ENCODE measurements at regions not wholly inside any gene's neighbourhood (a gene's known extent, or its start where the extent isn't known, plus 50 kb on each side); places are given as distances from the start of the nearest gene placed in this dataset.
A peak's percentile ranks its signal among the peaks of the same experiment; 100 is the strongest.

GRCh38 chr12:92055877-92056276 lies 89.8 kb downstream of the BTG1 start:
- Histone ChIP-seq H3K4me1 (replicated peaks; ENCODE audit: insufficient read depth) (peaks cover 15% of the 10 kb centered on the region), H3K79me2 (ENCODE audit: low read depth) (no peaks in the 10 kb centered on the region), H3K9me2 (ENCODE audit: insufficient read depth) (no peaks in the 10 kb centered on the region), H2AFZ (no peak overlapping the region), H4K20me1 (ENCODE audit: insufficient read depth) (no peaks in the 10 kb centered on the region), H3F3A (ENCODE audit: insufficient read depth, low read depth) (peaks cover 5% of the 10 kb centered on the region), H3K4me2 (peak overlapping the region; percentile 64), H3K27me3 (ENCODE audit: insufficient read depth, low read depth) (no peaks in the 10 kb centered on the region), H3K36me3 (ENCODE audit: low read depth) (no peaks in the 10 kb centered on the region), H3K9me3 (ENCODE audit: insufficient read depth, low read depth) (no peaks in the 10 kb centered on the region), H3K27ac (peak overlapping the region; percentile 64), H3K4me3 (0 out of 2 replicates have a peak overlapping the region, but pooled peaks have one; percentile 12)
- intact Hi-C loops (cut with micrococcal nuclease; ENCODE audit: unreplicated experiment) = no loop called here
- CTCF ChIA-PET = no interaction called here
- no peak for TF ChIP-seq EZH2 (IDR thresholded peaks at IDR 0.05; ENCODE audit: low read depth)
- no peak for TF ChIP-seq CTCF (conservative IDR thresholded peaks at IDR 0.05)
- BruUV-seq (replicated peaks) = no TSS peak
- peak; percentile 35 to 83 for DNase-seq
- POLR2A ChIA-PET (ENCODE audit: unreplicated experiment) = interaction anchor here (0.5 kb wide), 1 partner anchor 643 kb away, joined by 6 read pairs; no protein-coding TSS in a partner anchor

- H4K20me1 ChIP-seq (ENCODE audit: insufficient read depth) = no peaks in the 10 kb centered on the region
- no peak overlapping the region for H3K4me3 ChIP-seq
- TF ChIP-seq EZH2 (IDR thresholded peaks at IDR 0.05; ENCODE audit: low read depth) = no peak
- TF ChIP-seq CTCF (conservative IDR thresholded peaks at IDR 0.05) = no peak
- H3K27me3 ChIP-seq (ENCODE audit: insufficient read depth, low read depth) = no peaks in the 10 kb centered on the region
- H3K36me3 ChIP-seq (ENCODE audit: low read depth) = no peaks in the 10 kb centered on the region
- ChIA-PET POLR2A (ENCODE audit: unreplicated experiment) (no interaction called here), CTCF (no interaction called here)
- BruUV-seq (replicated peaks) = no TSS peak
- H3K4me2 ChIP-seq = no peak overlapping the region
- no peaks in the 10 kb centered on the region for H3K9me3 ChIP-seq (ENCODE audit: insufficient read depth, low read depth)
- H3K27ac ChIP-seq = no peak overlapping the region
- H3F3A ChIP-seq (ENCODE audit: insufficient read depth, low read depth) = peaks cover 5% of the 10 kb centered on the region
- H2AFZ ChIP-seq = no peak overlapping the region
- H3K79me2 ChIP-seq (ENCODE audit: low read depth) = no peaks in the 10 kb centered on the region
- intact Hi-C loops (cut with micrococcal nuclease; ENCODE audit: unreplicated experiment) = no loop called here
- H3K9me2 ChIP-seq (ENCODE audit: insufficient read depth) = no peaks in the 10 kb centered on the region
- DNase-seq = no peak
- H3K4me1 ChIP-seq (replicated peaks; ENCODE audit: insufficient read depth) = peaks cover 12% of the 10 kb centered on the region
Measured at GRCh38 chr12:92051441-92051840, 94.2 kb downstream of the BTG1 start.

GRCh38 chr12:92049403-92049802 lies 96.2 kb downstream of the BTG1 start:
- no peaks in the 10 kb centered on the region for H3K27me3 ChIP-seq (ENCODE audit: insufficient read depth, low read depth)
- H2AFZ ChIP-seq = no peak overlapping the region
- DNase-seq = no peak
- H3K9me3 ChIP-seq (ENCODE audit: insufficient read depth, low read depth) = no peaks in the 10 kb centered on the region
- H4K20me1 ChIP-seq (ENCODE audit: insufficient read depth) = no peaks in the 10 kb centered on the region
- H3K4me3 ChIP-seq = no peak overlapping the region
- H3K4me1 ChIP-seq (replicated peaks; ENCODE audit: insufficient read depth) = no peaks in the 10 kb centered on the region
- no peaks in the 10 kb centered on the region for H3F3A ChIP-seq (ENCODE audit: insufficient read depth, low read depth)
- CTCF ChIA-PET = no interaction called here
- H3K79me2 ChIP-seq (ENCODE audit: low read depth) = no peaks in the 10 kb centered on the region
- no peaks in the 10 kb centered on the region for H3K36me3 ChIP-seq (ENCODE audit: low read depth)
- no peak overlapping the region for H3K4me2 ChIP-seq
- no TSS peak for BruUV-seq (replicated peaks)
- TF ChIP-seq EZH2 (IDR thresholded peaks at IDR 0.05; ENCODE audit: low read depth) (no peak), CTCF (conservative IDR thresholded peaks at IDR 0.05) (no peak)
- H3K9me2 ChIP-seq (ENCODE audit: insufficient read depth) = no peaks in the 10 kb centered on the region
- intact Hi-C loops (cut with micrococcal nuclease; ENCODE audit: unreplicated experiment) = no loop called here
- POLR2A ChIA-PET (ENCODE audit: unreplicated experiment) = no interaction called here
- H3K27ac ChIP-seq = no peak overlapping the region

Measured in PC-9 (cell line).